Loucy (cell line): ENCODE measurements at regions not wholly inside any gene's neighbourhood (a gene's known extent, or its start where the extent isn't known, plus 50 kb on each side); places are given as distances from the start of the nearest gene placed in this dataset.

Experiments used
- H2AFZ ChIP-seq: fragments of 200-600 bp; sonication (generic); 2 replicates; pipeline ENCODE4 v1.6.0; 2016; ENCODE audit warnings: antibody characterized with exemption, mild to moderate bottlenecking, low read length, moderate library complexity
- H3F3A ChIP-seq: fragments of 200-600 bp; 2 replicates; pipeline ENCODE4 v1.6.0; 2016; ENCODE audit warnings: antibody characterized with exemption, low read depth, mild to moderate bottlenecking
- H3K27me3 ChIP-seq: fragments of 200-600 bp; sonication (generic); 2 replicates; pipeline ENCODE4 v1.6.1; 2014; ENCODE audit warnings: low read length, mild to moderate bottlenecking; ENCODE audit not compliant: insufficient read depth, poor library complexity, severe bottlenecking
- H3K36me3 ChIP-seq: fragments of 200-600 bp; sonication (generic); 2 replicates; pipeline ENCODE4 v1.6.1; 2016; ENCODE audit warnings: low read length; ENCODE audit not compliant: insufficient read depth
- H3K4me1 ChIP-seq: fragments of 200-600 bp; sonication (generic); 2 replicates; pipeline ENCODE4 v1.5.1; 2014; ENCODE audit warnings: low read length, mild to moderate bottlenecking; ENCODE audit not compliant: insufficient read depth, poor library complexity, severe bottlenecking
- H3K4me2 ChIP-seq: fragments of 200-600 bp; sonication (generic); 2 replicates; pipeline ENCODE4 v1.6.0; 2014; ENCODE audit warnings: antibody characterized with exemption, low read length, low read depth, mild to moderate bottlenecking; ENCODE audit not compliant: poor library complexity, severe bottlenecking
- H3K4me3 ChIP-seq: fragments of 200-600 bp; sonication (generic); 2 replicates; pipeline ENCODE4 v1.5.1; 2014; ENCODE audit warnings: low read length, mild to moderate bottlenecking, mixed read lengths; ENCODE audit not compliant: poor library complexity, severe bottlenecking
- H3K79me2 ChIP-seq: fragments of 200-600 bp; sonication (generic); 2 replicates; pipeline ENCODE4 v1.6.1; 2014; ENCODE audit warnings: low read length; ENCODE audit not compliant: insufficient read depth
- H3K9ac ChIP-seq: fragments of 200-600 bp; sonication (generic); 2 replicates; pipeline ENCODE4 v1.6.0; 2014; ENCODE audit warnings: mild to moderate bottlenecking, low read depth, low read length, moderate library complexity; ENCODE audit not compliant: poor library complexity, severe bottlenecking
- H3K9me2 ChIP-seq: fragments of 200-600 bp; sonication (generic); replicated peaks from 2 replicates; pipeline ENCODE4 v1.6.1; 2016; ENCODE audit warnings: low read depth, low read length, mixed read lengths
- H3K9me3 ChIP-seq: fragments of 200-600 bp; sonication (generic); 2 replicates; pipeline ENCODE4 v1.6.1; 2014; ENCODE audit warnings: mild to moderate bottlenecking, antibody characterized with exemption, low read length, low read depth; ENCODE audit not compliant: insufficient read depth
- H4K20me1 ChIP-seq: fragments of 200-600 bp; sonication (generic); 2 replicates; pipeline ENCODE4 v1.6.0; 2014; ENCODE audit warnings: antibody characterized with exemption, low read length, mild to moderate bottlenecking; ENCODE audit not compliant: insufficient read depth, poor library complexity, severe bottlenecking
- CTCF ChIP-seq: fragments of 200-600 bp; sonication (generic); conservative IDR thresholded peaks from 2 replicates; pipeline ENCODE4 v1.5.1; 2014; ENCODE audit warnings: mild to moderate bottlenecking, antibody characterized with exemption, low read length
- EZH2phosphoT487 ChIP-seq: fragments of 200-600 bp; IDR thresholded peaks from 2 replicates; pipeline ENCODE4 v1.6.1; 2018; ENCODE audit warnings: antibody characterized with exemption, mild to moderate bottlenecking, moderate library complexity, borderline replicate concordance

- Histone ChIP-seq H3K9ac (no peak overlapping the region), H3F3A (no peaks in the 10 kb centered on the region), H3K4me1 (peaks cover 34% of the 10 kb centered on the region), H3K79me2 (peaks cover 99% of the 10 kb centered on the region), H3K9me2 (no peaks in the 10 kb centered on the region), H4K20me1 (peaks cover 87% of the 10 kb centered on the region), H3K36me3 (peaks cover 7% of the 10 kb centered on the region; the same call in 1 of the 2 replicates), H3K9me3 (no peaks in the 10 kb centered on the region), H3K27me3 (no peaks in the 10 kb centered on the region), H3K4me3 (no peak overlapping the region), H3K4me2 (no peak overlapping the region), H2AFZ (no peak overlapping the region)
- TF ChIP-seq EZH2phosphoT487, result no peak
- no peak for TF ChIP-seq CTCF
These were observed 139.7 kb downstream of the C9orf152 start for GRCh38 chr9:110068212-110068611.

GRCh38 chr9:110069326-110070248, 138.4 kb downstream of the C9orf152 start:
- Histone ChIP-seq H3K79me2 (peaks cover 99% of the 10 kb centered on the region), H3K4me2 (no peak overlapping the region), H4K20me1 (peaks cover 90% of the 10 kb centered on the region), H2AFZ (no peak overlapping the region), H3K36me3 (peaks cover 3% of the 10 kb centered on the region; the same call in 1 of the 2 replicates), H3F3A (no peaks in the 10 kb centered on the region), H3K27me3 (no peaks in the 10 kb centered on the region), H3K9ac (no peak overlapping the region), H3K9me2 (no peaks in the 10 kb centered on the region), H3K4me3 (no peak overlapping the region), H3K4me1 (peaks cover 29% of the 10 kb centered on the region), H3K9me3 (no peaks in the 10 kb centered on the region)
- no peak for TF ChIP-seq CTCF
- TF ChIP-seq EZH2phosphoT487, result no peak

- H3K9ac ChIP-seq, result no peak overlapping the region
- no peak for TF ChIP-seq EZH2phosphoT487
- no peak for TF ChIP-seq CTCF
- no peaks in the 10 kb centered on the region for H3K9me2 ChIP-seq
- peaks cover 80% of the 10 kb centered on the region for H4K20me1 ChIP-seq
- peaks cover 95% of the 10 kb centered on the region for H3K79me2 ChIP-seq
- H3K27me3 ChIP-seq, result no peaks in the 10 kb centered on the region
- no peaks in the 10 kb centered on the region for H3K9me3 ChIP-seq
- no peaks in the 10 kb centered on the region for H3F3A ChIP-seq
- H3K4me3 ChIP-seq, result no peak overlapping the region
- no peak overlapping the region for H3K4me2 ChIP-seq
- no peak overlapping the region for H2AFZ ChIP-seq
- H3K36me3 ChIP-seq, result peaks cover 3% of the 10 kb centered on the region; the same call in 1 of the 2 replicates
- peaks cover 8% of the 10 kb centered on the region for H3K4me1 ChIP-seq
These were observed 135.2 kb downstream of the C9orf152 start for GRCh38 chr9:110072597-110073355.
